PC-3 (cell line): ENCODE measurements at regions not wholly inside any gene's neighbourhood (a gene's known extent, or its start where the extent isn't known, plus 50 kb on each side); places are given as distances from the start of the nearest gene placed in this dataset.
A peak's percentile ranks its signal among the peaks of the same experiment; 100 is the strongest.

ENCODE experiments used
- ATAC-seq: fragments of 200-7000 bp; cut with Tn5 transposase; 2 replicates; pipeline ENCODE4 v1.9.1; 2020; ENCODE audit warnings: mild to moderate bottlenecking, moderate library complexity
- BruUV-seq: library from RNA; stranded (reverse); fragments of 400-500 nt; replicated peaks from 2 replicates; lab custom pipeline; 2021; lab: Mats Ljungman, UMichigan
- CTCF ChIA-PET: fragments of 300-600 bp; sonication (Branson Sonifier 250); formaldehyde crosslinking; loops from one replicate; lab custom pipeline; 2022; ENCODE audit warnings: antibody characterized with exemption; lab: Charles Lee
- POLR2A ChIA-PET: fragments of 300-600 bp; sonication (Branson Sonifier 250); formaldehyde crosslinking; loops from one replicate; lab custom pipeline; 2022; ENCODE audit warnings: antibody characterized with exemption; ENCODE audit not compliant: unreplicated experiment; lab: Charles Lee
- DNase-seq: peaks from one replicate; pipeline ENCODE4 v3.0.0-alpha.2; 2015
- H2AFZ ChIP-seq: fragments of 300-600 bp; sonication (generic); 2 replicates; pipeline ENCODE4 v1.6.0; 2016; ENCODE audit warnings: antibody characterized with exemption, low read length
- H3F3A ChIP-seq: fragments of 300-600 bp; sonication (generic); one replicate; pipeline ENCODE4 v1.6.0; 2017; ENCODE audit warnings: antibody characterized with exemption, low read length, control low read depth, mild to moderate bottlenecking; ENCODE audit not compliant: unreplicated experiment
- H3K27ac ChIP-seq: fragments of 300-600 bp; sonication (generic); 2 replicates; pipeline ENCODE4 v1.5.1; 2016; ENCODE audit warnings: mild to moderate bottlenecking, low read length
- H3K27me3 ChIP-seq: fragments of 300-600 bp; sonication (generic); 2 replicates; pipeline ENCODE4 v1.6.1; 2016; ENCODE audit warnings: low read length, mixed read lengths
- H3K36me3 ChIP-seq: fragments of 300-600 bp; sonication (generic); 2 replicates; pipeline ENCODE4 v1.6.1; 2016; ENCODE audit warnings: low read depth, mixed run types, low read length, mixed read lengths
- H3K4me1 ChIP-seq: fragments of 300-600 bp; sonication (generic); 2 replicates; pipeline ENCODE4 v1.5.1; 2016; ENCODE audit warnings: low read length; ENCODE audit not compliant: insufficient read depth
- H3K4me2 ChIP-seq: fragments of 300-600 bp; sonication (generic); 2 replicates; pipeline ENCODE4 v1.6.0; 2016; ENCODE audit warnings: low read length
- H3K4me3 ChIP-seq: fragments of 300-600 bp; sonication (generic); 2 replicates; pipeline ENCODE4 v1.5.1; 2016; ENCODE audit warnings: mild to moderate bottlenecking, low read length, mixed read lengths
- H3K79me2 ChIP-seq: fragments of 300-600 bp; sonication (generic); 2 replicates; pipeline ENCODE4 v1.6.1; 2017; ENCODE audit warnings: low read length, mixed read lengths
- H3K9ac ChIP-seq: fragments of 300-600 bp; sonication (generic); 2 replicates; pipeline ENCODE4 v1.6.0; 2016; ENCODE audit warnings: mild to moderate bottlenecking, low read length
- H3K9me2 ChIP-seq: fragments of 300-600 bp; sonication (generic); replicated peaks from 2 replicates; pipeline ENCODE4 v1.6.1; 2016; ENCODE audit warnings: mixed run types, low read length, mixed read lengths
- H3K9me3 ChIP-seq: fragments of 300-600 bp; sonication (generic); 2 replicates; pipeline ENCODE4 v1.6.1; 2016; ENCODE audit warnings: low read length, mixed read lengths
- H4K20me1 ChIP-seq: fragments of 300-600 bp; sonication (generic); 2 replicates; pipeline ENCODE4 v1.6.1; 2016; ENCODE audit warnings: low read length, mixed read lengths
- CTCF ChIP-seq: fragments of 300-600 bp; sonication (generic); conservative IDR thresholded peaks from 2 replicates; pipeline ENCODE4 v1.5.1; 2017; ENCODE audit warnings: antibody characterized with exemption, low read depth, mild to moderate bottlenecking, low read length
- EZH2 ChIP-seq: fragments of 300-600 bp; sonication (generic); IDR thresholded peaks from one replicate; pipeline ENCODE4 v1.6.1; 2017; ENCODE audit warnings: antibody characterized with exemption, mild to moderate bottlenecking, low read length; ENCODE audit not compliant: unreplicated experiment
- EZH2phosphoT487 ChIP-seq: fragments of 300-600 bp; sonication (generic); IDR thresholded peaks from 2 replicates; pipeline ENCODE4 v1.6.1; 2018; ENCODE audit warnings: mild to moderate bottlenecking, antibody characterized with exemption, low read length, borderline replicate concordance
- intact Hi-C: fragments of 100-400 bp; cut with micrococcal nuclease; formaldehyde crosslinking; loops from 2 replicates; pipeline ENCODE4 v1.9.0; 2023

GRCh38 chr6:170483413-170483812 is 69.7 kb downstream of the PSMB1 start:
- DNase-seq (no peak), ATAC-seq (no peak)
- no peaks in the 10 kb centered on the region for H3K36me3 ChIP-seq
- H2AFZ ChIP-seq: no peak overlapping the region
- H3K4me2 ChIP-seq: no peak overlapping the region
- intact Hi-C loops: no loop called here
- H3K79me2 ChIP-seq: no peaks in the 10 kb centered on the region
- H3K9me2 ChIP-seq: no peaks in the 10 kb centered on the region
- no peak overlapping the region for H3K4me3 ChIP-seq
- no TSS peak for BruUV-seq
- no peak overlapping the region for H3K9ac ChIP-seq
- H3K4me1 ChIP-seq: no peaks in the 10 kb centered on the region
- no peaks in the 10 kb centered on the region for H3F3A ChIP-seq
- no peak for TF ChIP-seq EZH2
- no peak for TF ChIP-seq EZH2phosphoT487
- POLR2A ChIA-PET: no interaction called here
- CTCF ChIA-PET: no interaction called here
- no peaks in the 10 kb centered on the region for H4K20me1 ChIP-seq
- no peaks in the 10 kb centered on the region for H3K9me3 ChIP-seq
- H3K27me3 ChIP-seq: peaks cover 15% of the 10 kb centered on the region
- H3K27ac ChIP-seq: no peak overlapping the region

- DNase-seq (no peak), ATAC-seq (no peak; the same call in 1 of the 2 replicates)
- H3K4me3 ChIP-seq: no peak overlapping the region
- H3K79me2 ChIP-seq: no peaks in the 10 kb centered on the region
- H3F3A ChIP-seq: no peaks in the 10 kb centered on the region
- H3K27me3 ChIP-seq: peaks cover 18% of the 10 kb centered on the region
- H3K9ac ChIP-seq: no peak overlapping the region
- CTCF ChIA-PET: no interaction called here
- H4K20me1 ChIP-seq: no peaks in the 10 kb centered on the region
- no peaks in the 10 kb centered on the region for H3K9me3 ChIP-seq
- H3K27ac ChIP-seq: no peak overlapping the region
- POLR2A ChIA-PET: no interaction called here
- BruUV-seq: no TSS peak
- H3K9me2 ChIP-seq: no peaks in the 10 kb centered on the region
- H2AFZ ChIP-seq: no peak overlapping the region
- no peak overlapping the region for H3K4me2 ChIP-seq
- H3K4me1 ChIP-seq: no peaks in the 10 kb centered on the region
- H3K36me3 ChIP-seq: no peaks in the 10 kb centered on the region
- intact Hi-C loops: no loop called here
- TF ChIP-seq EZH2phosphoT487 (no peak), CTCF (peak; percentile 23; the same call in 1 of the 2 replicates), EZH2 (no peak)
These were observed 72.9 kb downstream of the PSMB1 start for GRCh38 chr6:170480050-170480692.

- DNase-seq (no peak), ATAC-seq (no peak)
- Histone ChIP-seq H3K9ac (no peak overlapping the region), H3K36me3 (no peaks in the 10 kb centered on the region), H3K27me3 (peaks cover 16% of the 10 kb centered on the region; the same call in 1 of the 2 replicates), H3K79me2 (no peaks in the 10 kb centered on the region), H4K20me1 (no peaks in the 10 kb centered on the region), H3K4me3 (no peak overlapping the region), H3K4me1 (no peaks in the 10 kb centered on the region), H3K9me2 (no peaks in the 10 kb centered on the region), H3K27ac (no peak overlapping the region), H2AFZ (no peak overlapping the region), H3K4me2 (no peak overlapping the region), H3F3A (no peaks in the 10 kb centered on the region), H3K9me3 (no peaks in the 10 kb centered on the region)
- no TSS peak for BruUV-seq
- TF ChIP-seq EZH2phosphoT487 (no peak), EZH2 (no peak), CTCF (no peak)
- ChIA-PET POLR2A (no interaction called here), CTCF (no interaction called here)
- intact Hi-C loops: no loop called here
These were observed 76.7 kb downstream of the PSMB1 start for GRCh38 chr6:170476360-170476759.
